ENCODE measurements at regions not wholly inside any gene's neighbourhood (a gene's known extent, or its start where the extent isn't known, plus 50 kb on each side); places are given as distances from the start of the nearest gene placed in this dataset.
A peak's percentile ranks its signal among the peaks of the same experiment; 100 is the strongest.

DNA sequence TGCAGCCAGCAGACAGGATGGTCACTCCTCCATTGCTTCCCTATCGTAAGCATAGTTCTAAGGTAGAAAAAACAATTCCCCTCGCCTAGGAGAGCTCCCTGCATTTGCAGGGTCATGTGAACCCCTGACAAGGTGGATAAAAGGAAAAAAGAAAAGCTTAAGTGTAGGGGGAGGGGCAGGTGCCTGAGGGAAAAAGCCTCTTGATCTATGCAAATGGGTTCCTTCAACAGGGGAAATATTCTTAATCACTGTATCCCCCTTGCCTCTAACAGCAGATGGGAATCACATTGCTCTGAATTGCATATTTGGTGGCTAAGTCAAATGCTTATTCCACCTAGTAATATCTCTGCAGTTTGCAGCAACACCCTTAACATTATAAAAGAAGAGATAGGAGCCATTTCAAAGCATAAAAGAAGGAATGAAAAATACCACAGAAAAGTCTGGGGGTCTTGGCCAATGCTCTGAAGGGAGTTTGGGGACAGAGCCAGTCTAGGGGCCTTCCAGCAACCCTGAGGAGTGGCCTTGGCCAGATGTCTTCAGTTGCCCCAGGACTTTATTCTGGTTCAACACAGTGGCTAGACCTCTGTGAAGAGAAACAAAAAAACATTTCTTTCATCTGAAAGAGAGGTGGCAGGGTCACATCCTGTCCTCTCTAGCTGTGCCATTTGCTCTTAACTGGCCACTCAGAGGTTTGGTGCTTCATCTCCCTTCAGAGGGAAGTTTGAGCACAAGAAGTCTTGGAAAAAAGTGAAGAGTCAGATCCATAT is 660.4 kb upstream of the GJE1 start:
- H3K4me3 Mint-ChIP-seq (ENCODE audit: unreplicated experiment), result no peak overlapping the region
- Histone ChIP-seq H3K4me2 (ENCODE audit: low read length) (no peak overlapping the region), H3K4me3 (ENCODE audit: insufficient read depth, low read depth, low read length) (no peak overlapping the region), H3K79me2 (ENCODE audit: insufficient read depth, low read length) (no peaks in the 10 kb centered on the region), H3K27ac (ENCODE audit: low read depth, low read length) (no peak overlapping the region), H3K36me3 (ENCODE audit: insufficient read depth, low read length) (no peaks in the 10 kb centered on the region), H3K4me1 (ENCODE audit: insufficient read depth, low read length) (no peaks in the 10 kb centered on the region), H3K27me3 (ENCODE audit: insufficient read depth, low read length) (no peaks in the 10 kb centered on the region), H3K9me3 (ENCODE audit: insufficient read depth, low read depth, low read length) (no peaks in the 10 kb centered on the region), H4K20me1 (ENCODE audit: insufficient read depth, low read length) (no peaks in the 10 kb centered on the region), H2AFZ (ENCODE audit: low read depth, low read length) (no peak overlapping the region), H3K9ac (ENCODE audit: low read length) (no peak overlapping the region)
- peaks cover 8% of the 10 kb centered on the region for H3K4me1 Mint-ChIP-seq (ENCODE audit: low read depth, unreplicated experiment)
- DNase-seq (ENCODE audit: low read depth) (peak; percentile 26), FAIRE-seq (no peak)
- H3K27me3 Mint-ChIP-seq (ENCODE audit: low read depth, unreplicated experiment), result no peaks in the 10 kb centered on the region
- H3K27ac Mint-ChIP-seq (ENCODE audit: unreplicated experiment), result no peak overlapping the region
- H3K36me3 Mint-ChIP-seq (ENCODE audit: low read depth, unreplicated experiment), result no peaks in the 10 kb centered on the region
- no peaks in the 10 kb centered on the region for H3K9me3 Mint-ChIP-seq (ENCODE audit: unreplicated experiment)
- no peak for TF ChIP-seq EZH2 (IDR thresholded peaks at IDR 0.05; ENCODE audit: insufficient read depth, low read length)
- TF ChIP-seq, protein P1, sequence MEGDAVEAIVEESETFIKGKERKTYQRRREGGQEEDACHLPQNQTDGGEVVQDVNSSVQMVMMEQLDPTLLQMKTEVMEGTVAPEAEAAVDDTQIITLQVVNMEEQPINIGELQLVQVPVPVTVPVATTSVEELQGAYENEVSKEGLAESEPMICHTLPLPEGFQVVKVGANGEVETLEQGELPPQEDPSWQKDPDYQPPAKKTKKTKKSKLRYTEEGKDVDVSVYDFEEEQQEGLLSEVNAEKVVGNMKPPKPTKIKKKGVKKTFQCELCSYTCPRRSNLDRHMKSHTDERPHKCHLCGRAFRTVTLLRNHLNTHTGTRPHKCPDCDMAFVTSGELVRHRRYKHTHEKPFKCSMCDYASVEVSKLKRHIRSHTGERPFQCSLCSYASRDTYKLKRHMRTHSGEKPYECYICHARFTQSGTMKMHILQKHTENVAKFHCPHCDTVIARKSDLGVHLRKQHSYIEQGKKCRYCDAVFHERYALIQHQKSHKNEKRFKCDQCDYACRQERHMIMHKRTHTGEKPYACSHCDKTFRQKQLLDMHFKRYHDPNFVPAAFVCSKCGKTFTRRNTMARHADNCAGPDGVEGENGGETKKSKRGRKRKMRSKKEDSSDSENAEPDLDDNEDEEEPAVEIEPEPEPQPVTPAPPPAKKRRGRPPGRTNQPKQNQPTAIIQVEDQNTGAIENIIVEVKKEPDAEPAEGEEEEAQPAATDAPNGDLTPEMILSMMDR (IDR thresholded peaks at IDR 0.05; ENCODE audit: insufficient read depth, low read depth, low read length), result no peak

DNA sequence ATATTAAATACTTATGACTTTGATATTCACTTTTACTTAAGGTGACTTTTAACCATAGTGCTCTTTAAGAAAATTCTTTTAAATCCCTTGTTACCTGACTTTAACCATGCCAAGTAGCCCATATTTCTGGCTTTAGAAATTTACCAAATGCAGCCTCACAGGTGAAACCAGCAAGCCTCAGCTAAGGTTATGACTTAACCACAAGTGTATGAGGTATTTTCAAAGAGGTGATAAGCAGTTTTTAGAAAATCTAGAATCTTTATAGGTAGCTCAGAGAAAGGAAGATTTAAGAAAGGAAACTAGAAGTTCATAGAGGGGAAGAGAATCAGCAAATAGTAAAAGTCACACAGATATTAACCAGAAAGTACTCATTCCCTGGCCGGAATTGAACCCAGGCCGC is 661.9 kb upstream of the GJE1 start:
- no peaks in the 10 kb centered on the region for H3K27me3 Mint-ChIP-seq (ENCODE audit: low read depth, unreplicated experiment)
- Histone ChIP-seq H2AFZ (ENCODE audit: low read depth, low read length) (no peak overlapping the region), H3K27me3 (ENCODE audit: insufficient read depth, low read length) (no peaks in the 10 kb centered on the region), H3K79me2 (ENCODE audit: insufficient read depth, low read length) (no peaks in the 10 kb centered on the region), H3K4me3 (ENCODE audit: insufficient read depth, low read depth, low read length) (no peak overlapping the region), H3K4me1 (ENCODE audit: insufficient read depth, low read length) (no peaks in the 10 kb centered on the region), H3K27ac (ENCODE audit: low read depth, low read length) (no peak overlapping the region), H4K20me1 (ENCODE audit: insufficient read depth, low read length) (no peaks in the 10 kb centered on the region), H3K9me3 (ENCODE audit: insufficient read depth, low read depth, low read length) (no peaks in the 10 kb centered on the region), H3K9ac (ENCODE audit: low read length) (no peak overlapping the region), H3K4me2 (ENCODE audit: low read length) (no peak overlapping the region), H3K36me3 (ENCODE audit: insufficient read depth, low read length) (no peaks in the 10 kb centered on the region)
- no peak for TF ChIP-seq EZH2 (IDR thresholded peaks at IDR 0.05; ENCODE audit: insufficient read depth, low read length)
- TF ChIP-seq, protein P1 (IDR thresholded peaks at IDR 0.05; ENCODE audit: insufficient read depth, low read depth, low read length), result no peak
- no peaks in the 10 kb centered on the region for H3K36me3 Mint-ChIP-seq (ENCODE audit: low read depth, unreplicated experiment)
- peaks cover 8% of the 10 kb centered on the region for H3K4me1 Mint-ChIP-seq (ENCODE audit: low read depth, unreplicated experiment)
- FAIRE-seq (no peak), DNase-seq (ENCODE audit: low read depth) (no peak)
- H3K27ac Mint-ChIP-seq (ENCODE audit: unreplicated experiment), result no peak overlapping the region
- H3K9me3 Mint-ChIP-seq (ENCODE audit: unreplicated experiment), result peaks cover 3% of the 10 kb centered on the region
- H3K4me3 Mint-ChIP-seq (ENCODE audit: unreplicated experiment), result no peak overlapping the region

DNA sequence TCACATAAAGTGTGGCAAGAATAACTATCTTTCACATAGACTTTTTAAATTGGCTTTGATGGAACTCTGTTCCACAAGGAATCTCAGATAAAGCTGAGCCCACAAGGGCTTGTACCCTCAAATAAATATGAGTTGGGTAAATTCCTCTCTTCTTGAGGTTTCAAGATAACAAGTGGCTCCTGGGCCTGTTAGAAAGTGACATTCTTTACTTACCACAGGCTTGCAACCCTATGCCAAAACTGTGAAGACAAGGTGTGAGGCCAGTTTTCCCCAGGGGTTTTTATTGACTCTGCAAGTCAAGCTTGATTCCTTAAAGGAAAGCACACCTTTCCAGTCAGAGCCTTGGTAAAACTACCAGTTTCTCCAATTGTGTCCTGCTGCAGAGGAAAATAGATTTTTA is 664.8 kb upstream of the GJE1 start:
- Mint-ChIP-seq H3K36me3 (ENCODE audit: low read depth, unreplicated experiment) (no peaks in the 10 kb centered on the region), H3K27me3 (ENCODE audit: low read depth, unreplicated experiment) (no peaks in the 10 kb centered on the region), H3K9me3 (ENCODE audit: unreplicated experiment) (peaks cover 3% of the 10 kb centered on the region), H3K4me1 (ENCODE audit: low read depth, unreplicated experiment) (peaks cover 21% of the 10 kb centered on the region), H3K27ac (ENCODE audit: unreplicated experiment) (no peak overlapping the region), H3K4me3 (ENCODE audit: unreplicated experiment) (no peak overlapping the region)
- Histone ChIP-seq H3K9ac (ENCODE audit: low read length) (no peak overlapping the region), H3K9me3 (ENCODE audit: insufficient read depth, low read depth, low read length) (no peaks in the 10 kb centered on the region), H3K36me3 (ENCODE audit: insufficient read depth, low read length) (no peaks in the 10 kb centered on the region), H2AFZ (ENCODE audit: low read depth, low read length) (no peak overlapping the region), H3K4me3 (ENCODE audit: insufficient read depth, low read depth, low read length) (no peak overlapping the region), H3K4me1 (ENCODE audit: insufficient read depth, low read length) (no peaks in the 10 kb centered on the region), H3K27ac (ENCODE audit: low read depth, low read length) (no peak overlapping the region), H3K4me2 (ENCODE audit: low read length) (no peak overlapping the region), H3K79me2 (ENCODE audit: insufficient read depth, low read length) (no peaks in the 10 kb centered on the region), H3K27me3 (ENCODE audit: insufficient read depth, low read length) (no peaks in the 10 kb centered on the region), H4K20me1 (ENCODE audit: insufficient read depth, low read length) (no peaks in the 10 kb centered on the region)
- DNase-seq (ENCODE audit: low read depth), result peak; percentile 91
- peak; percentile 88 for FAIRE-seq
- TF ChIP-seq, protein P1 (IDR thresholded peaks at IDR 0.05; ENCODE audit: insufficient read depth, low read depth, low read length), result no peak
- TF ChIP-seq EZH2 (IDR thresholded peaks at IDR 0.05; ENCODE audit: insufficient read depth, low read length), result no peak
